ENCODE measurements at regions not wholly inside any gene's neighbourhood (a gene's known extent, or its start where the extent isn't known, plus 50 kb on each side); places are given as distances from the start of the nearest gene placed in this dataset.
"Not testable (repeated sequence)": the region's sequence is repeated elsewhere in the genome, so short reads cannot be mapped to it uniquely, and the experiment has no call there.

DNA sequence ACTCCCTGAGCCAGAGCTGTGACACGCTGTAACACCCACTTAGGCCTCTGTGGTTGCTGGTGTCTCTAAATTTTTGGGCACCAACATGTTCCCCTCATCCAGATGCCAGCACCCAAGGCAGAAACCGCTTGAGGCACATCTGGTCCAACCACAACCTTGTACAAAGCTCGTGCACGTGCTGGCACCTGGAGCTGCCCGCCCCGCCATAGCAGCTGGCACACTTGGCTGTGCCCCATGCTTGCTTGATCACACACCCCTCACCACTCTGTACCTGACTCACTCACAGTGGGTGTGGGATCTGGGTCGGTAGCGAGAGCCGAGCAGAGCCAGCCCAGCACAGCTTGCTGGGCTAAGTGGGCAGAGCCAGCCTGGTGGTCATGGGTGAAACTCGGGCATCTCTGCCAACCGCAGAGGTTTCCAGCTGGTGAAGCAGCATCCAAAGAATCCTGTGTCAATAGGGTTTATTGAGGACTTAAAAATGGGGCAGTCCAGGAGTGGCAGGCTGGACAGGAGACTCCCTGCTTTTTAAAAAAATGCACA, 1210.4 kb downstream of the TYW1 start:
- no peak for DNase-seq

DNA sequence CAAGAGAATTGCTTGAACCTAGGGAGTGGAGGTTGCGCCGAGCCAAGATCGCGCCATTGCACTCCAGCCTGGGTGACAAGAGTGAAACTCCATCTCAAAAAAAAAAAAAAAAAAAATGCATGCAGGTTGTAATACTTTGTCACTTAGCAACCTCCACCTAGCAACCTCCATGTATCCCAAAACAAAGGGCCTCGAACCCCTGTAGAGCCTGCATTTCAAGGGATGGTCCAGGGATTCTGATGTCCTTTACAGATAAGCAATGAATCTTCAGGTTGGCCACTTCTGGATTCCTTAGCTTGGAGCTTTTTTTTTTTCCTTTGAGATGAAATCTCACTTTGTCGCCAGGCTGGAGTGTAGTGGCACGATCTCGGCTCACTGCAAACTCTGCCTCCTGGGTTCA, 1211.0 kb downstream of the TYW1 start:
- no peak for DNase-seq

DNA sequence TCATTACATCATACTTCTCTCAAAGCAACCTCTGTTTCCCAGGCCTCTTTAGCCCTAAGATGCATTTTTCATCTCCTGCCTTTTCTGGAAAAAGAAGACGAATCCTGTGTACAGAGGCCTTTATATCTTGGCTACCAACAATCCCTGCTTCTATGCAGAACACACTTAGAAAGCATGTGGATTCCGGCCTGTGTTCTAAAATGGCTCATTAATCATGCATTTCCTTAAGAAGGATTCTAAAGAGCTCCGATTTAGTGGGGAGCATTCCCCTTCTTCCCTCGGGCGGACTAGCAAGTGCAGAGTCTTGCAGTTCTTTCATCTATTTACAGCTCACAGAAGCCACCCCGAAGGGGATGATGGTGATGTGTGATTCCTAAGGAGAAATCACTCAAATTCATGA, 1212.9 kb downstream of the TYW1 start:
- no peak for DNase-seq

DNA sequence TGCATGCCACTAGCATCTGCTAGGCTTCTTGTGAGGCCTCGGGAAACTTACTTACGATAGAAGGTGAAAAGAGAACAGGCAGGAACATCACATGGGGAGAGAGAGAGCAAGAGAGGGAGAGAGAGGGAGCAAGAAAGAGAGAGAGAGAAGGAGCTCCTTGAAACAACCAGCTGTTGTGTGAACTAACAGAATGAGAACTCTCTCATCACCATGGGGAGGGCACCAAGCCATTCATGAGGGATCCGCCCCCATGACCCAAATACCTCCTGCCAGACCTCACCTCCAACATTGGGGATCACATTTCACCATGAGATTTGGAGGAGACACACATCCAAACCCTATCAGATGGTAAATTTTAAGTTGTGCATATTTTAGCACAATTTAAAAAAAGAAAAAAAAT, 1217.2 kb downstream of the TYW1 start:
- DNase-seq, result no peak

DNA sequence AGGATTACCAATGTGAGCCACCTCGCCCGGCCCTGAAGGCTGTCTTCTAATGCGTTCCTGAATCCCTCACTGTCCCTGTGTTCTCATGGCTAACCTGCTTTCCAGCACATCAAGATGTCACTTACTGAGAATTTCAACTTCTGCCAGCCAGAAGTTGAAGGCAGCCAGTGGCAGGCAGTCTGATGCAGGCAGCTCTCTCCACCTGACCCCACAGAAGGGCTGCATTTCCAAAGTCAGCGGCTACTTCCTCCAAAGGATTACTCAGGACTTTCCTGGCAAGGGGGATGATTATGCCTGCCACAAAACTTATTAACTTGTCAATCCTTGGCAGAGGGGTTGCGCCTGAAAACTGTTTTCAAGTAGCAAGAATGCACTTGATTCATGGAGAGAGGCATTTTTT, 1219.4 kb downstream of the TYW1 start:
- DNase-seq, result no peak

DNA sequence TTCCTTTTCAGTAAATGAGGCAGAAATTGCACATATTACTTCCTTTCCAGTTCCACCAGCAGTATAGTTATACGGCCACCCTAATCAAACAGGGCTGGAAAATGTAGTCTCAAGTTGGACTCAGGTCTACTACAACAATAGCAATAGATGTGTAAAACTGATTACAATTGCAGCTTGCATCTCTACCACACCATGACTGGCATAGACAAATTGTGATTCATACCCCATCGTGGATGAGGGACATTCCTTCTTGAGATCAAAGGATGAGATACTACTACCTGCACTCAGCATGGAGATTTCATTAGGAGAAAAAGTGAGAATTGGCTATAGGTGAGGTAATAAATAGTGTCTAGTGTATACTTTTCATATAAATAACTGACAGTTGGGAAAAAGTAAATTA, 1220.8 kb downstream of the TYW1 start:
- DNase-seq, result no peak

DNA sequence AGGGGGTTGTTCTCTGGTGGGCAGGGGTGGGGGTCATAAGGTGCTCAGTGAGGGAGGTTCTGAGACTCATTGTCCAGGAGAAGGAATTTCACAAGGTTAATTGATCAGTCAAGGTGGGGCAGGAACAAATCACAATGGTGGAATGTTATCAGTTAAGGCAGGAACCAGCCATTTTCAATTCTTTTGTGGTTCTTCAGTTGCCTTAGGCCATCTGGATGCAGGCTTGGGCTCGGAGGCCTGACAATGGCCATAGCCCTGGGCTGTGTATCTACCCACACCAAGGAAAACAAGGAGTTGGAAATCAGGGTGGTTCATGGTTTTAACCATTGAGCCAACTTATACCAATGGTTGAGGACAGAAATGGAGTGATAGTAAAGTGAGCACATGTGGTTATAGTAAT, 1221.8 kb downstream of the TYW1 start:
- DNase-seq, result no peak

DNA sequence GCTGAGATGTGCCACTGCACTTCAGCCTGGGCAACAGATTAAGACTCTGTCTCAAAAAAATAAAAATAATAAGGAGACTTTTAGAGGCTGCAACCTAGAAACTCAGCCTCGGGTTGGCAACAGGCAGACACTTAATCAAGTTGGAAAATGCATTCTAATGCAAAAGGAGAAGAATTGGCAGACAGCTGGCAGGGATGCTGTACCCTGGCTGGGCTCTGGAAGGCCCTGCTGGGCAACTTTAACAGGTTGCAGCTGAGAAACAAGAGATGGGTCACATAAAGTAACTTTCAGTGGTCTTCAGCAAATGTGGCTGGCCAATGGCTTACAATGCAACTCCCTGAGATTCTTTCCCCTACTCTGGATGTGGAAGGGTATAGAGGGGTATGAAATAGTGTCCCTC, 1225.7 kb downstream of the TYW1 start:
- no peak for DNase-seq

DNA sequence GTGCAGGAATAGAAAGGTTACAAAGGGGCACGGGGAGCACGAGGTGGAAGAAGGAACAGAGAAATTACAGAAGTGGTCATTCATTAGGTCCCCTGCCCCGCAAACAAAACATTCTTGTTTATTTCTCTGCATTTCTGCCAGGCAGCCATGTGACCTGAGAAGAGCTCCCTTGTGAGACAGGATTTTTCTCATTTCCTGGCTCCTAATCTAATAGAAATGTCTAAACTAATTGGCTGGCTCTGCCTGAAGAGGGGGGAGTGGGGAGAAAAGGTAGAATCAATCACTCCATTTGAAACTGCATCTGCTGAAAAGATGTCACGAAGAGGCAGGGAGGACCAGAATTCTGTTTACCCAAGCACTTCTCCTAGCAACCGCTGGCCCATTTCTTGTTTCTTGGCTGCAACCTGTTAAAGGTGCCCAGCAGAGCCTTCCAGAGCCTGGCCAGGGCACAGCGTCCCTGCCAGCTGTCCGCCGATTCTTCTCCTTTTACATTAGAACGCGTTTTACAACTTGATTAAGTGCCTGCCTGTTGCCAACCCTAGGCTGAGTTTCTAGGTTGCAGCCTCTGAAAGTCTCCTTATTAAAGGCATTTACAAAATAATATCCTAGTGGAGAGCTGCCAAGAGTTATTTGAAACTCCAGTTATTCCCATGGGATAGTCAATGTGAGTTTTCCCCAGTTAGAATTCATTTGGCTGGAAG, 1227.6 kb downstream of the TYW1 start:
- DNase-seq, result no peak

DNA sequence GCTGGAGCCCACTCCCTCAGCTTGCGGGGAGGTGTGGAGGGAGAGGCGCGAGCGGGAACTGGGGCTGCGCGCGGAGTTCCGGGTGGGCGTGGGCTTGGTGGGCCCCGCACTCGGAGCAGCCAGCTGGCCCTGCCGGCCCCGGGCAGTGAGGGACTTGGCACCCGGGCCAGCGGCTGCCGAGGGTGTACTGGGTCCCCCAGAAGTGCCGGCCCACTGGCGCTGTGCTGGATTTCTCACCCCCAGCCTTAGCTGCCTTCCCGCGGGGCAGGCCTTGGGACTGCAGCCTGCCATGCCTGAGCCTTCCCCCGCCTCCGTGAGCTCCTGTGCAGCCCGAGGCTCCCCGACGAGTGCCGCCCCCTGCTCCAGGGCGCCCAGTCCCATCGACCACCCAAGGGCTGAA, 1234.4 kb downstream of the TYW1 start:
- DNase-seq, result not testable (repeated sequence)

DNA sequence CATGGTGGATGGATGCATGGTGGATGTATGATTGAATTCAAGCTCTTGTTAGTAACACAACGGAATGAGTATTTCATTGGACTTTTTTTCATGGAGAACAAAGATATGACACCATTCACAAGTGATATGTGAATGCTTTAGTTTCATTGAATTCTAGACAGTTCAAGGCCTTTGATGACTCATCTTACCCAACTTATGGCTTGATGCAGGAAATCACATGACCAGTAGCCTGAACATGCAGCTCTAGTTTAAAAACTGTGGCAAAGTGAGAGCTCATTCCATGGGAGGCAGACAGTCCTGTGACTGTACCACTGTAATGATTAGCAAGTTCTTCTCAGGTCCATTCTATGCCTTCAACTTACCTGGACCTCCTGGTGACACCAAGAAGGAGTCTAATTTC, 1239.3 kb downstream of the TYW1 start:
- DNase-seq, result no peak

DNA sequence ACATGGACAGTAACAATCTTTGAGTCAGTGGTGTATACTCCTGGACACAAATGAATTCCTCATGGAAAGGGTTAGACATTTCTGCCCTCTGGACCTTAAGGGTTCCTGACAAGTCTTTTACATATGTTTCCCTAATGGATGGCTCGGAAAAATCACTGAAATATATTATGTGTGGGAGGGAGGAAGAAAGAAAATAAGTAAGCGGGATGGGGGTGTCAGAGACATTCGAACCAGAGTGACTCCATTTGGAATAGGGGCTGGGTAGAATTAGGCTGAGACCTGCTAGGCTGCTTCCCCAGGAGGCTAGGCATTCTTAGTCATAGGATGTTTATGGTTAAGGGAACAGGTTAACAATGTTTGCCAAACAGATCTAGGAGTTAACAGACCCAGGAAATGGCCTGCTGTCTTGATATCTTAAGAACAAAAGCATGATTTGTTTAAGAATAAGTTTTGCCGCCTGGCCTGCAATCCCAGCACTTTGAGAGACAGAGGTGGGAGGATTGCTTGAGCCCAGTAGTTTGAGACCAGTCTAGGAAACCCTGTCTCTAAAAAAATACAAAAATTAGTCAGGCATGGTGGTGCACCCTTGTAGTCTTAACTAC, 1241.7 kb downstream of the TYW1 start:
- DNase-seq, result no peak

DNA sequence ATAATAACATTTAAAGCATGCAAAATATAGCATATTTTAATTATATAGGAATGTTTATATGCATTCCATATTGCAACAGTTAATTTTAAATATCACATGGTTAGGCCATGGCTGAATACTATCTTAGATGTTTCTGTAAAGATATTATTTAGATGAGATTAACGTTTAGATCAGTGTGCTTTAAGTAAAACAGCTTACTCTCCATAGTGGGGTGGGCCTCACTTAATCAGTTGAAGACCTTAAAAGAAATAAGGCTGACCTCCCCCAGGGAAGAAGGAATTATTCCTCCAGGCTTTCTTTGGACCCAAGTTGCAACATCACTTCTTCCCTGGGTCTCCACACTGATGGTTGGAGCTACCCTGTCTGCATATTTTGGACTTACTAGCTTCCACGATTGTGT, 1246.5 kb downstream of the TYW1 start:
- DNase-seq, result no peak

DNA sequence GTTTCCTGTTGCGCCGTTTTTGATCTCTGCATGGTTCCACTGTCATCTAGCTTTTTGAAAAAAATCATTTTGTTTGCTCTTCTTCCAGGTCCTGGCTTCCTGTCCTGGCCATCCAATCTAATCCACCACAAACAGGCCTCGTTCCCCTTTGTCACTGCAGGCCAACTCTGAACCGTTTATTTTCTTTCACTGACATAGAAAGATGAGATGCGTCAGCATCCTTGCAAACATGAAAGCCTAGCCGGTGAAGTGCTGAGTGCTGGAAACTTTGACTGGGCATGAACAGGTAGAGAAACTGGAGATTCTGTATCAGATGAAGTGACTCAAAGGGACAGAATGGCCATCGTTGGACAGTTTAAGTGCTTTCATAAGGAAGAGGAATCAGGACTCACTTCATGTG, 1247.8 kb downstream of the TYW1 start:
- no peak for DNase-seq

DNA sequence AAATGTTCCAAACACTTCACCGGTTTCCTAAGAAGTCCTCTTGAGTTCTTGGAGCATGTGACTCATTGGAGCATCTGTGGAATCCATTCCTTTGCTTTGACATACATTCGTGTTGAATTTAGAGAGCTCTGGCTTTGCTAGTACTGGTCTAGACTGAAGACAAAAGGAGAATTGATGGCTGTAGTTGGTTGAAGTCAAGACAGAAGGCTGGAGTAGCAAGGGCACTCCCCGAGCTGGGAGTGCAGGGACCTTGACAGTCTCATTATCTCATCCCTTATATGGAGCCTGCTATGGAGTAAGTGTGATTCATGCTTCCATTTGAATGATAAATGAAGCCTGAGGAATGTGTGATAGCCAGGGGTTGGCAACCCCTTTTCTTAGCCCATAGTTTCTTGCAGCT, 1249.1 kb downstream of the TYW1 start:
- no peak for DNase-seq

DNA sequence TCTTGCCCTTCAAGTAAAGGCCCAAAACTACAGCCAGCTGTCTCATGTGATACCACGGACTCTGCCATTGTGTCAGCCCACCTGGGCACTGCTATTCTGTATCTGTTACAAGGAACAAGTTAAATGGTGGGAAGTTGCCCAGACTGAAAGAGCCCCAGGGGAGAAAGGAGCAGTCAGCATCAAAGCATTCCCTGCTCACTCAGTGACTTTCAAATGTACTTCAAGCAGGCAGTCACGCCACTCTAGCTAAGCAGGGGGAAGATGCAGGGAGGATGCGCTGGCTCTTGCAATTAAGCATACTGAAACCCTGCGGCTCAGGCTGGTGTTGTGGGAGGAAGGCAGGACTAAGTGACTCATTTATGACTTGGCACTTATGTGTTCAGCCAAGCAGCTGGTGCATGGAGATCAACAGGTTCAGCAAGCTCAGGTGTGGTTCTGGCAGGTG, 1249.6 kb downstream of the TYW1 start:
- DNase-seq, result no peak

DNA sequence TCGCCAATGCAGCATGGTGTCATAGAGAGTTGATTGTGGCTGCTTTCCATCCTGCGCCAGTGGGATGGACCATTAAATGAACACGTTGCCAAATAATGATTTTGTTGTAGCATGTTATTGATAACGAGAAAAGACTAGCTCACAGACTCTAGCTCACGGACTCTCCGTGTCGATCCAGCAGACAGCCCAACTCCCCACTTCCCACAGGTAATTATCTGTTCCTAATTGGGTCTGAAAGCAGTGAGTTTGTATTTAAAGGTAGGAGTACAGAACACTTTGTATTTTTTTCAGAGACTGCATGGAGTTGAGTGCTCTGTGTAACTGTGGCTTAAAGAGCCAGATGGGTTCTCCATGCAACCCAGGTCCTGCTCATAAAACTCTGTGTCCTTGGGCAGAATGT, 1250.5 kb downstream of the TYW1 start:
- no peak for DNase-seq

DNA sequence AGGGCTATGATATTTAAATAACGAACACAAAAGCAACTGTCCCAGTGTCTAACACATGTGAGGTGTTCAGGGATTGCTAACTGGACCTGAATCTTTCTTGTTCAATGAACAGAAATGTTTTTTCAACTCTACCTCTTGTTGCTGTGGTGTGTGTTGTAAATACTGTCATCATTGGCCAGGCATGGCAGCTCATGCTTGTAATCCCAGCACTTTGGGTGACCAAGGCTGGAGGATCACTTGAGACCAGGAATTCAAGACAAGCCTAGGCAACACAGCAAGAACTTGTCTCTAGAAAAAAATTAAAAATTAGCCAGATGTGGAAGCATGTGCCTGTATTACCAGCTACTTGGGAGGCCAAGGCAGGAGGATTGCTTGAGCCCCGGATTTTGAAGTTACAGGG, 1250.9 kb downstream of the TYW1 start:
- no peak for DNase-seq

DNA sequence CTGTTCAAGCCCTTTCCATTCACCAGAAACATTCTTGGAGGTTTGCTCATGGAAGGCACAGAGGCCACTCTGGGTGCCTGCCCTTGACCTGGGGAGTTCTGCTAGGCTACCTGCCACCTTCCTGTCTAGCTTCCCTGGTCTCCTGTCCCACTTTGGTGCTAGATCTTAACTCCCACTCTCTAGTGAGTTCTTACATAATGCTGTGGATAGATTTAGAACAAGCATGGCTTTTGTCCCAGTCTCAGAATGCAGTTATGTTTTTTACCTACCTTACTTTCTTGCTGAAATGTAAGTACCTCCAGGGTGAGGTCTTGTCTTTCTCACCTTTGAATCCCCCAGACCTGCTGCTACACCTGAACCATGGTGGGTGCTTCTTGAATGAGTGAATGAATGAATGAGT, 1252.3 kb downstream of the TYW1 start:
- no peak for DNase-seq

DNA sequence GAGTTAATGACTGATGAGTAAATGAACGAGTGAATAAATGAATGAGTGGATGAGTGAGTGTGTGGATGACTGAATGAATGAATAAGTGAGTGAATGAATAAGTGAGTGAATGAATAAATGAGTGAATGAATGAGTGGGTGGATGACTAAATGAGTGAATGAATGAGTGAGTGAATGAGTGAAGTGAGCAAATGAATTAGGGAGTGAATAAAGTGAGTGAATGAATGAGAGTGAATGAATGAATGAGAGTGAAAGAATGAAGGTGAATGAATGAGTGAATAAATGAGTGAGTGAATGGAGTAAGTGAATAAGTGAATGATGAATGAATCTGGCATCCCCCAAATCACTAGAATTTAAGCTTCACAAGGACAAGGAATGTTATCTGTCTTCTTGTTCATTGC, 1253.0 kb downstream of the TYW1 start:
- DNase-seq, result no peak

DNA sequence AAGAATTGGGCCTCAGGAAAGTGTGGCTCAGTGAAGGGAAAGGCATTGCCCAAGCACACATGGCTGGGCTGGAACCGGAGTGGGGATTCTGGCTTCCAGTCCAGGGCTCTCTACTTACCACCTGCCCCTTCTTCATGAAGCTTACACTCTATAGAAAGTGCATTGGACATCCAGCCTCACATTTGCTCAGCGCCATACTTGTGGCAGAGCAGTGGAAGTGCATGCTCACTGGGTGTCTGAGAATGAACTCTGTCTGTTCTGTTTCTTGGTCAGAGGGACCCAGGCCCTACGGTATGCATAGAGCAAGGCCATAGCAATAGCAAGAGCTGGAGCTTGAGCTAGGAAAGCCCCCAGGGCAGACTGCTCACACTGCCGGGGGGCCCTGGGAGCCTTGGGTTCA, 1253.5 kb downstream of the TYW1 start:
- no peak for DNase-seq

DNA sequence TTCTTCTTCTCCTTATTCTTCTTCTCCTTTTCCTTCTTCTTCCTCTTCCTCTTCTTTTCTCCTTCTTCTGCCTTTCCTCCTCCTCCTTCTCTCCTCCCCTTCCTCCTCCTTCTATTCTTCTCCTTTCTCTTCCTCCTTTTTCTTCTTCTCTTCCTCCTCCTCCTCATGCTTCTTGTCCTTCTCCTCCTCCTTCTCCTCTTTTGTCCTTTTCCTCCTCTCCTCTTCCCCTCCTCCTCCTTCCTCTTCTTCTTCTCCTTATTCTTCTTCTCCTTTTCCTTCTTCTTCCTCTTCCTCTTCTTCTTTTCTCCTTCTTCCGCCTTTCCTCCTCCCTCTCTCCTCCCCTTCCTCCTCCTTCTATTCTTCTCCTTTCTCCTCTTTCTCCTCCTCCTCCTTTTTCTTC, 1258.2 kb downstream of the TYW1 start:
- DNase-seq, result not testable (repeated sequence)

DNA sequence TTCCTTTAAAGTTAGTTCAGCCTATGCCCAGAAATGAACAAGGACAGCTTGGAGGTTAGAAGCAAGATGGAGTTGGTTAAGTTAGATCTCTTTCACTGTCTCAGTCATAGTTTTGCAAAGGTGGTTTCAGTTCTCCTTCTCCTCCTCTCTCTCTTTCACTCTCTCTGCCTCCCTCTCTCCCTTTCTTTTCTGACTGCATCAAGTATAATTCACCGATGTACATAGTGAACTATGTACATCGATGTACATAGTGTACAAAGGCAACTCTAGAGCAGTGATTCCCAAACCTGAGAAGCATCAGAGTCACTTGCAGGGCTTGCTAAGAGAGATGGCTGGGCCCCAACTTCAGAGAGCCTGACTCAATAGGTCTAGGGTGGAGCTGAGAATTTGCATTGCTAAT, 1259.7 kb downstream of the TYW1 start:
- no peak for DNase-seq

DNA sequence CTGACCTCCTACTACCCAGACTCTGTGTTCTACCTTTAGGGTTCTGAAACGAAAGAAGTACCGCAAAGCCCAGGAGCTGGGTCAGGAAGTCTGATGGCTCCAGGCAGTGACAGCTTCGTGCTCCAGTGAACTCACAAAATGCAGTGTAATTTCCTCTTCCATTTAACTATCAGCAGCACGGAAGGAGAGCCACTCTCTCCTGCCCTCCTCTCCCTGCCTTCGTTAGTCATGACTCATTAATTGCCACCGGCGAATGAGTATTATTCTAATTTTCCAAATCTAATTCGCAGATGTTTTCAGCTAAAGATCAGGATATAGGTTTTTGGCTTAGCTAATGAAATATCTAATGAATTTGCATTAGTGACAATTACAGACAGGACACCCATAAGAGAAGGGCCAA, 1262.0 kb downstream of the TYW1 start:
- DNase-seq, result no peak

DNA sequence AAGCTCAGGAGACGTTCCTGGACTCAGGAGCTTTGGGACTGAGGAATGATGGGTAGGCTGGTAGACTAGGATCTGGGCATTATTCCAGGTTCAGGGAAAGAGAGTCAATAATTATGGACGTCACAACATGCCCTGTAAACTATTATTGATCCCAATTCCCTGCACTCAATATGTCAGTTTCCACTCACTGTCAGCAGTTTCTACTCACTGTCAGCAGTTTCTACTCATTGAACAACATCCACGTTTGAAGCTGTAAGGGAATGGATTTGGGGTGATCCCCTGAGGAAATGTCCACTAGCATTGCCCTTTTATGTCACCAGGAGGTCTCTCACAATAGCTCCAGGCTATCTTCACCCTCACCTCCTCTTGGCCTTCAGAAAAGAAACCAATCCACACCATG, 1268.6 kb downstream of the TYW1 start:
- DNase-seq, result no peak

Data from GOT3 (cell line).